NT2/D1 (cell line): ENCODE measurements at regions not wholly inside any gene's neighbourhood (a gene's known extent, or its start where the extent isn't known, plus 50 kb on each side); places are given as distances from the start of the nearest gene placed in this dataset.

Experiments used
- SUZ12 ChIP-seq: IDR thresholded peaks from 2 replicates; pipeline ENCODE4 v1.6.1; 2011; ENCODE audit not compliant: insufficient read length, insufficient read depth; ENCODE audit errors: extremely low read depth
- YY1 ChIP-seq: IDR thresholded peaks from 2 replicates; pipeline ENCODE4 v1.6.1; 2011; ENCODE audit not compliant: insufficient read length, insufficient read depth
- ZNF274 ChIP-seq: IDR thresholded peaks from 2 replicates; pipeline ENCODE4 v1.6.1; 2011; ENCODE audit warnings: mild to moderate bottlenecking, low read depth, low read length

DNA sequence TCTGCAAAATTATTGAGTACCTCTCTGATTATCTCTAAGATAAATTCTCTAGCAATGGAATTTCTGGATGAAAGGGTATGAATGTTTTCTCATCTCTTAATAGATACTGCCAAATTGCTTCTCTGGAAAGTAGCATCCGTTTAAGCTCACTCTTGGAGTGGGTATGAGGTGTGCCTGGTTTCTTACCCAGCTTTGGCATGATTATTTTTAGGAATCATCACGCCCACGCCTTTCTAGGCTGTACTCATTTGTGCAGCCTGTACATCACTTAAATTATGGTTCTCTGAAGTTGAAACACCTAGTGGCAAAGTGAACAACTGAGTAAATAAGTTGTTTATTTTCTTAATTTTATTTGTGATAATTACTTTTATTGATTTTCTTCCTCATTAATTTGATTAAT is 156.5 kb upstream of the IL12B start:
- no peak for TF ChIP-seq YY1
- no peak for TF ChIP-seq ZNF274
- no peak for TF ChIP-seq SUZ12
